RWPE1 (cell line): ENCODE measurements at regions not wholly inside any gene's neighbourhood (a gene's known extent, or its start where the extent isn't known, plus 50 kb on each side); places are given as distances from the start of the nearest gene placed in this dataset.

ENCODE experiments used
- CTCF ChIA-PET: fragments of 350-600 bp; sonication (Branson Sonifier 250); formaldehyde crosslinking; extraction: SDS; loops from one replicate; lab custom pipeline; 2021; lab: Yijun Ruan, JAX
- POLR2A ChIA-PET: fragments of 400-600 bp; formaldehyde crosslinking; extraction: SDS; loops from one replicate; lab custom pipeline; 2020; ENCODE audit warnings: antibody characterized with exemption; ENCODE audit not compliant: low non-redundant PET; lab: Yijun Ruan, JAX
- DNase-seq: peaks from one replicate; pipeline ENCODE4 v3.0.0; 2012; ENCODE audit warnings: low spot score
- H3K27ac ChIP-seq: fragments of 450-650 bp; 2 replicates; pipeline ENCODE4 v1.5.1; 2017
- TF ChIP-seq, protein P1 (sequence below): fragments of 450-650 bp; conservative IDR thresholded peaks from 2 replicates; pipeline ENCODE4 v1.5.1; 2017; ENCODE audit warnings: low read depth, mild to moderate bottlenecking

- DNase-seq: no peak
- H3K27ac ChIP-seq: no peak overlapping the region
- TF ChIP-seq, protein P1, sequence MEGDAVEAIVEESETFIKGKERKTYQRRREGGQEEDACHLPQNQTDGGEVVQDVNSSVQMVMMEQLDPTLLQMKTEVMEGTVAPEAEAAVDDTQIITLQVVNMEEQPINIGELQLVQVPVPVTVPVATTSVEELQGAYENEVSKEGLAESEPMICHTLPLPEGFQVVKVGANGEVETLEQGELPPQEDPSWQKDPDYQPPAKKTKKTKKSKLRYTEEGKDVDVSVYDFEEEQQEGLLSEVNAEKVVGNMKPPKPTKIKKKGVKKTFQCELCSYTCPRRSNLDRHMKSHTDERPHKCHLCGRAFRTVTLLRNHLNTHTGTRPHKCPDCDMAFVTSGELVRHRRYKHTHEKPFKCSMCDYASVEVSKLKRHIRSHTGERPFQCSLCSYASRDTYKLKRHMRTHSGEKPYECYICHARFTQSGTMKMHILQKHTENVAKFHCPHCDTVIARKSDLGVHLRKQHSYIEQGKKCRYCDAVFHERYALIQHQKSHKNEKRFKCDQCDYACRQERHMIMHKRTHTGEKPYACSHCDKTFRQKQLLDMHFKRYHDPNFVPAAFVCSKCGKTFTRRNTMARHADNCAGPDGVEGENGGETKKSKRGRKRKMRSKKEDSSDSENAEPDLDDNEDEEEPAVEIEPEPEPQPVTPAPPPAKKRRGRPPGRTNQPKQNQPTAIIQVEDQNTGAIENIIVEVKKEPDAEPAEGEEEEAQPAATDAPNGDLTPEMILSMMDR: no peak
- POLR2A ChIA-PET: no interaction called here
- CTCF ChIA-PET: no interaction called here
These were observed 426.2 kb downstream of the IPO8 start for GRCh38 chr12:30269496-30269895.

DNA sequence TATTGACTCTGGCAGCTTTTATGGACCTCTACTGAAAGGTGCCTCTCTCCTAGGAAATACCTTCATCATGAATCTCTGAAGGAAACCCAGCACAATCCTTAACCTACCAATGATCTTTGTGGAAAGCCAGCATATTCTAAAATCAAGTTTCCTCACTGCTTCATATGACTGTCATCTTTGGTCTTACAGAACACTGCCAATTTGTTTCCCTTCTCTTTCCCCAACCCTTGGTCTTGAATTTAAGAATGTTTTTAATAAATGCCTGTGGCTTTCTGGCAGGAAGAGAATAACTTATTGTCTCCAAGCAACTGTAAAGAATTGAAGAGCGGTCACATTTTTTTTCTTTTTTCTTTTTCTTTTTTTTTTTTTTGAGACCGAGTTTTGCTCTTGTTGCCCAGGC, 427.6 kb downstream of the IPO8 start:
- CTCF ChIA-PET: interaction anchor here (0.6 kb wide), 1 partner anchor 38 kb away, joined by 4 read pairs; no protein-coding TSS in a partner anchor
- no peak for DNase-seq
- TF ChIP-seq, protein P1: no peak
- POLR2A ChIA-PET: no interaction called here
- no peak overlapping the region for H3K27ac ChIP-seq

DNA sequence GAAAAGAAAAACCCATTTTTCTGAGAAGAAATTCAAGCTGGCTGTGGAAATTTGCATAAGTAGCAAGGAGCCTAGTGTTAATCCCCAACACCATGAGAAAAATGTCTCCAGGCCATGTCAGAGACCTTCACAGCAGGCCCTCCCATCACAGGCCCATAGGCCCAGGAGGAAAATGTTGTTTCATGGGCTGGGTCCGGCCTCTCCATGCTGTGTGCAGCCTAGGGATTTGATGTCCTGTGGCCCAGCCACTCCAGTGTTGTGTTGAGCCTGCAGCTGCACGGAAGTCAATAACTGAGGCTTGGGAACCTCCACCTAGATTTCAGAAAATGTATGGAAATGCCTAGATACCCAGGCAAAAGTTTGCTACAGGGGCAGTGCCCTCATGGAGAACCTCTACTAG, 432.2 kb downstream of the IPO8 start:
- no peak overlapping the region for H3K27ac ChIP-seq
- no peak for DNase-seq
- ChIA-PET CTCF (no interaction called here), POLR2A (no interaction called here)
- TF ChIP-seq, protein P1: no peak

DNA sequence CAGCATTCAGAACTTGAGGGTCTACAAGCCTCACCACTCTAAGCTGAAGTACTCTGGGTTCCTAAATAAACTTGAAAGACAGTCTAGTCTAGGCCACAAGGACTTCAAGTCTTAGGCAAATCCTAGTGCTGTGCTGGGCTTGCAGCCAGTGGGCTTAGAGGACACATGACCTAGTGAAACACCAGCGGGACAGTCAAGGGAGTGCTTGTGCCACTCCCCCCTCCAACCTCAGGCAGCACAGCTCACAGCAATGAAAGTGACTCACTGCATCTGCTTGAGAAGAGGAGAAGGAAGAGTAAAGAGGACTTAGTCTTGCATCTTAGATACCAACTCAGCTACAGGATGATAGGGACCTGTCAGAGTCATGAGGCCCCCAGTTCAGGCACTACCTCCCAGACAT, 438.1 kb downstream of the IPO8 start:
- ChIA-PET POLR2A (no interaction called here), CTCF (no interaction called here)
- H3K27ac ChIP-seq: no peak overlapping the region
- TF ChIP-seq, protein P1: no peak
- no peak for DNase-seq

GRCh38 chr12:30251546-30251945, 444.1 kb downstream of the IPO8 start:
- TF ChIP-seq, protein P1: no peak
- ChIA-PET CTCF (no interaction called here), POLR2A (no interaction called here)
- no peak for DNase-seq
- H3K27ac ChIP-seq: no peak overlapping the region

- TF ChIP-seq, protein P1: no peak
- H3K27ac ChIP-seq: no peak overlapping the region
- POLR2A ChIA-PET: no interaction called here
These were observed 452.2 kb downstream of the IPO8 start for GRCh38 chr12:30243426-30243825.

GRCh38 chr12:30219047-30219446, 435.3 kb upstream of the TMTC1 start:
- ChIA-PET CTCF (no interaction called here), POLR2A (no interaction called here)
- no peak overlapping the region for H3K27ac ChIP-seq
- TF ChIP-seq, protein P1: no peak
- DNase-seq: no peak

More at GRCh38 chr12:30243426-30243825, 452.2 kb downstream of the IPO8 start:
- CTCF ChIA-PET: no interaction called here
- no peak for DNase-seq
